ENCODE measurements at regions not wholly inside any gene's neighbourhood (a gene's known extent, or its start where the extent isn't known, plus 50 kb on each side); places are given as distances from the start of the nearest gene placed in this dataset.
"Not testable (repeated sequence)": the region's sequence is repeated elsewhere in the genome, so short reads cannot be mapped to it uniquely, and the experiment has no call there.

- TF ChIP-seq CTCF (IDR thresholded peaks at IDR 0.05; ENCODE audit: insufficient read depth, low read length, poor library complexity, severe bottlenecking); EZH2phosphoT487 (conservative IDR thresholded peaks at IDR 0.05; ENCODE audit: low read length): not testable (repeated sequence)
Observed at GRCh38 chr2:54048896-54049295, 66.5 kb upstream of the ACYP2 start.

Measured in SU-DHL-6 (cell line).